ENCODE measurements at regions not wholly inside any gene's neighbourhood (a gene's known extent, or its start where the extent isn't known, plus 50 kb on each side); places are given as distances from the start of the nearest gene placed in this dataset.

- TF ChIP-seq REST (IDR thresholded peaks at IDR 0.05; ENCODE audit: insufficient replicate concordance, low read depth) (no peak), POLR2AphosphoS5 (IDR thresholded peaks at IDR 0.05; ENCODE audit: low read depth) (no peak), SPI1 (IDR thresholded peaks at IDR 0.05; ENCODE audit: borderline replicate concordance, low read depth) (no peak), GABPA (IDR thresholded peaks at IDR 0.05; ENCODE audit: low read depth) (no peak), CTCF (IDR thresholded peaks at IDR 0.05; ENCODE audit: insufficient read depth, low read length) (no peak)
- H3K4me3 ChIP-seq (replicated peaks; ENCODE audit: insufficient read depth, low read length): no peak overlapping the region
- no peak for DNase-seq (ENCODE audit: low read depth in 1 of 2, low spot score in 1 of 2)
- no peaks in the 10 kb centered on the region for H3K27me3 ChIP-seq (ENCODE audit: insufficient read depth, poor library complexity, severe bottlenecking)
- H3K27ac ChIP-seq (replicated peaks): no peak overlapping the region
Measured at GRCh38 chr22:49073873-49074417, 753.7 kb downstream of the BRD1 start.

- H3K4me3 ChIP-seq (replicated peaks; ENCODE audit: insufficient read depth, low read length): no peak overlapping the region
- H3K27me3 ChIP-seq (ENCODE audit: insufficient read depth, poor library complexity, severe bottlenecking): no peaks in the 10 kb centered on the region
- TF ChIP-seq POLR2AphosphoS5 (IDR thresholded peaks at IDR 0.05; ENCODE audit: low read depth): no peak
- TF ChIP-seq SPI1 (IDR thresholded peaks at IDR 0.05; ENCODE audit: borderline replicate concordance, low read depth): no peak
- no peak for TF ChIP-seq CTCF (IDR thresholded peaks at IDR 0.05; ENCODE audit: insufficient read depth, low read length)
- H3K27ac ChIP-seq (replicated peaks): no peak overlapping the region
- no peak for DNase-seq (ENCODE audit: low read depth in 1 of 2, low spot score in 1 of 2)
Measured at GRCh38 chr22:49072996-49073645, 754.6 kb downstream of the BRD1 start.

GRCh38 chr22:49070501-49070900 is 757.2 kb downstream of the BRD1 start:
- Histone ChIP-seq H3K4me3 (replicated peaks; ENCODE audit: insufficient read depth, low read length) (no peak overlapping the region), H3K27ac (replicated peaks) (no peak overlapping the region), H3K27me3 (ENCODE audit: insufficient read depth, poor library complexity, severe bottlenecking) (no peaks in the 10 kb centered on the region)
- no peak for DNase-seq (ENCODE audit: low read depth in 1 of 2, low spot score in 1 of 2)
- TF ChIP-seq POLR2AphosphoS5 (IDR thresholded peaks at IDR 0.05; ENCODE audit: low read depth): no peak
- TF ChIP-seq REST (IDR thresholded peaks at IDR 0.05; ENCODE audit: insufficient replicate concordance, low read depth): no peak
- no peak for TF ChIP-seq SPI1 (IDR thresholded peaks at IDR 0.05; ENCODE audit: borderline replicate concordance, low read depth)
- no peak for TF ChIP-seq CTCF (IDR thresholded peaks at IDR 0.05; ENCODE audit: insufficient read depth, low read length)
- no peak for TF ChIP-seq GABPA (IDR thresholded peaks at IDR 0.05; ENCODE audit: low read depth)

Data from HL-60 (cell line).